H1 (cell line): ENCODE measurements at regions not wholly inside any gene's neighbourhood (a gene's known extent, or its start where the extent isn't known, plus 50 kb on each side); places are given as distances from the start of the nearest gene placed in this dataset.

Source experiments
- CTCF ChIA-PET: fragments of 300-600 bp; sonication (Branson Sonifier 250); formaldehyde crosslinking; loops from one replicate; lab custom pipeline; 2021; ENCODE audit not compliant: partially characterized antibody; lab: Charles Lee
- POLR2A ChIA-PET: fragments of 300-600 bp; sonication (Branson Sonifier 250); formaldehyde crosslinking; loops from one replicate; lab custom pipeline; 2021; ENCODE audit warnings: inconsistent platforms; ENCODE audit not compliant: partially characterized antibody; lab: Charles Lee
- DNase-seq, 2 experiments: peaks; one replicate each; pipeline versions ENCODE4 v3.0.0 to v3.0.0-alpha.2; 2010 to 2022; ENCODE audit warnings: low spot score in 2 of 2, low read depth in 1 of 2, mixed read lengths in 1 of 2
- FAIRE-seq: peaks from 2 replicates; lab custom pipeline; 2011; peaks lifted over from hg19 to GRCh38; lab: Jason Lieb, UNC
- H2AFZ ChIP-seq: 2 replicates; pipeline ENCODE4 v1.8.1; 2012; ENCODE audit warnings: low read length, inconsistent platforms
- H2AK5ac ChIP-seq: 2 replicates; pipeline ENCODE4 v1.6.1; 2013; ENCODE audit warnings: low read depth, low read length
- H2BK120ac ChIP-seq: replicated peaks from 2 replicates; pipeline ENCODE3; 2013; ENCODE audit warnings: low read depth, low read length, inconsistent platforms
- H2BK12ac ChIP-seq: 2 replicates; pipeline ENCODE4 v1.6.1; 2013; ENCODE audit warnings: low read depth, low read length
- H2BK15ac ChIP-seq: 2 replicates; pipeline ENCODE4 v1.6.1; 2013; ENCODE audit warnings: low read length
- H2BK20ac ChIP-seq: 2 replicates; pipeline ENCODE4 v1.6.1; 2013; ENCODE audit warnings: low read length
- H2BK5ac ChIP-seq: 2 replicates; pipeline ENCODE4 v1.6.1; 2013; ENCODE audit warnings: low read depth, low read length
- H3K14ac ChIP-seq: 2 replicates; pipeline ENCODE4 v1.6.1; 2013; ENCODE audit warnings: inconsistent platforms; ENCODE audit not compliant: insufficient read length
- H3K18ac ChIP-seq: 2 replicates; pipeline ENCODE4 v1.6.1; 2013; ENCODE audit warnings: low read length; ENCODE audit errors: extremely low read depth
- H3K23ac ChIP-seq: 2 replicates; pipeline ENCODE4 v1.6.1; 2013; ENCODE audit warnings: inconsistent platforms; ENCODE audit not compliant: insufficient read length
- H3K23me2 ChIP-seq: 2 replicates; pipeline ENCODE4 v1.6.1; 2013; ENCODE audit warnings: low read depth, low read length
- H3K27ac ChIP-seq: 2 replicates; pipeline ENCODE4 v1.6.1; 2011; ENCODE audit warnings: low read depth, low read length, inconsistent platforms
- H3K27me3 ChIP-seq, 4 experiments: replicated peaks in 1 of 4; 1 replicate in 1 of 4; 2 replicates in 3 of 4; pipeline versions ENCODE4 v1.6.1 to v1.8.1; 2011 to 2013; ENCODE audit warnings: low read length in 3 of 4, mild to moderate bottlenecking in 3 of 4, inconsistent platforms in 2 of 4, mixed read lengths in 2 of 4, moderate library complexity in 1 of 4; ENCODE audit not compliant: control insufficient read depth in 3 of 4, insufficient read depth in 3 of 4; ENCODE audit errors: extremely low read depth in 1 of 4
- H3K36me3 ChIP-seq, 4 experiments: 2 replicates each; pipeline versions ENCODE4 v1.6.1 to v1.8.1; 2011 to 2013; ENCODE audit warnings: mild to moderate bottlenecking in 4 of 4, low read length in 3 of 4, moderate library complexity in 2 of 4, control low read depth in 1 of 4, inconsistent platforms in 1 of 4; ENCODE audit not compliant: insufficient read depth in 4 of 4, control insufficient read depth in 2 of 4
- H3K4ac ChIP-seq: replicated peaks from 2 replicates; pipeline ENCODE3; 2013; ENCODE audit warnings: low read length, low read depth, mixed read lengths, inconsistent platforms; ENCODE audit not compliant: insufficient read length
- H3K4me1 ChIP-seq, 4 experiments: replicated peaks in 1 of 4; 1 replicate in 1 of 4; 2 replicates in 3 of 4; pipeline versions ENCODE4 v1.6.1 to v1.8.1; 2011 to 2013; ENCODE audit warnings: low read length in 3 of 4, inconsistent platforms in 2 of 4, mixed read lengths in 1 of 4; ENCODE audit not compliant: insufficient read depth in 4 of 4, control insufficient read depth in 3 of 4
- H3K4me2 ChIP-seq, 2 experiments: 2 replicates each; pipeline versions ENCODE4 v1.6.1 to v1.8.1; 2011 to 2013; ENCODE audit warnings: low read depth in 2 of 2, low read length in 2 of 2, control low read depth in 1 of 2, inconsistent platforms in 1 of 2, mild to moderate bottlenecking in 1 of 2; ENCODE audit not compliant: insufficient read depth in 1 of 2
- H3K4me3 ChIP-seq, 4 experiments: fragments of 200-600, 300-600 bp in 1 of 4; sonication (generic), shearing (Covaris generic), sonication (Bioruptor Twin) in 1 of 4; 2 replicates each; pipeline versions ENCODE4 v1.5.1 to v1.8.1; 2011 to 2016; ENCODE audit warnings: low read length in 4 of 4, low read depth in 3 of 4, control low read depth in 2 of 4, inconsistent platforms in 2 of 4, mild to moderate bottlenecking in 2 of 4, mixed read lengths in 1 of 4, moderate library complexity in 1 of 4; ENCODE audit not compliant: insufficient read depth in 2 of 4; ENCODE audit errors: extremely low read depth in 1 of 4
- H3K56ac ChIP-seq: replicated peaks from 2 replicates; pipeline ENCODE3; 2013; ENCODE audit warnings: low read depth, mild to moderate bottlenecking, mixed read lengths, low read length, inconsistent platforms; ENCODE audit not compliant: insufficient read length
- H3K79me1 ChIP-seq: 2 replicates; pipeline ENCODE4 v1.6.1; 2013; ENCODE audit warnings: low read depth, low read length, control low read depth
- H3K79me2 ChIP-seq, 2 experiments: 2 replicates each; pipeline versions ENCODE4 v1.6.1 to v1.8.1; 2012 to 2013; ENCODE audit warnings: low read length in 2 of 2, mild to moderate bottlenecking in 2 of 2, inconsistent platforms in 1 of 2; ENCODE audit not compliant: insufficient read depth in 2 of 2, control insufficient read depth in 1 of 2
- H3K9ac ChIP-seq, 4 experiments: replicated peaks in 1 of 4; 1 replicate in 1 of 4; 2 replicates in 3 of 4; pipeline versions ENCODE4 v1.6.1 to v1.8.1; 2011 to 2013; ENCODE audit warnings: low read depth in 3 of 4, low read length in 3 of 4, control low read depth in 2 of 4, mild to moderate bottlenecking in 2 of 4, moderate library complexity in 2 of 4, inconsistent platforms in 1 of 4; ENCODE audit errors: extremely low read depth in 1 of 4
- H3K9me3 ChIP-seq, 2 experiments: 2 replicates each; pipeline versions ENCODE4 v1.6.1 to v1.8.1; 2012 to 2013; ENCODE audit warnings: mild to moderate bottlenecking in 2 of 2, moderate library complexity in 2 of 2, control low read depth in 1 of 2, inconsistent platforms in 1 of 2, low read depth in 1 of 2, low read length in 1 of 2, mixed read lengths in 1 of 2; ENCODE audit not compliant: insufficient read depth in 2 of 2
- H4K20me1 ChIP-seq, 2 experiments: replicated peaks in 1 of 2; 2 replicates each; pipeline versions ENCODE3 to v1.8.1; 2011 to 2013; ENCODE audit warnings: inconsistent platforms in 2 of 2, low read length in 2 of 2, mild to moderate bottlenecking in 1 of 2; ENCODE audit not compliant: insufficient read depth in 2 of 2, control insufficient read depth in 1 of 2
- H4K5ac ChIP-seq: 2 replicates; pipeline ENCODE4 v1.6.1; 2013; ENCODE audit warnings: low read length, low read depth, mixed read lengths, inconsistent platforms; ENCODE audit not compliant: insufficient read length
- H4K8ac ChIP-seq: 2 replicates; pipeline ENCODE4 v1.8.0; 2013; ENCODE audit warnings: mild to moderate bottlenecking, moderate library complexity, low read length, inconsistent platforms; ENCODE audit not compliant: insufficient read depth; ENCODE audit errors: extremely low read depth
- H4K91ac ChIP-seq: replicated peaks from 2 replicates; pipeline ENCODE3; 2013; ENCODE audit warnings: low read length, mixed read lengths, inconsistent platforms; ENCODE audit not compliant: insufficient read length
- ATF2 ChIP-seq: IDR thresholded peaks from 2 replicates; pipeline ENCODE4 v1.6.1; 2012; ENCODE audit warnings: low read length, inconsistent platforms
- E2F6 ChIP-seq: IDR thresholded peaks from 2 replicates; pipeline ENCODE4 v1.6.1; 2012; ENCODE audit warnings: inconsistent platforms
- MAX ChIP-seq: IDR thresholded peaks from 2 replicates; pipeline ENCODE4 v1.6.1; 2012; ENCODE audit warnings: inconsistent platforms
- RXRA ChIP-seq: IDR thresholded peaks from 2 replicates; pipeline ENCODE4 v1.6.1; 2011; ENCODE audit warnings: low read depth, mild to moderate bottlenecking, low read length, moderate library complexity; ENCODE audit not compliant: insufficient read depth
- SIN3A ChIP-seq, 2 experiments: IDR thresholded peaks in 1 of 2; conservative IDR thresholded peaks in 1 of 2; 2 replicates each; pipeline ENCODE4 v1.6.1; 2011 to 2012; ENCODE audit warnings: low read length in 2 of 2, improper control_type of control experiment in 1 of 2, low read depth in 1 of 2, mild to moderate bottlenecking in 1 of 2
- SP4 ChIP-seq: IDR thresholded peaks from 2 replicates; pipeline ENCODE4 v1.6.1; 2012; ENCODE audit warnings: low read length, inconsistent platforms
- TEAD4 ChIP-seq: IDR thresholded peaks from 2 replicates; pipeline ENCODE4 v1.6.1; 2012; ENCODE audit warnings: low read depth, low read length, inconsistent platforms, mixed read lengths
- WGBS, 2 experiments: shearing (Covaris generic) in 1 of 2; methylation state at CpG; one replicate each; pipeline versions ENCODE4 v1.1.6 to v1.1.7; 2013 to 2015; ENCODE audit warnings: low lambda C conversion rate in 2 of 2, mixed read lengths in 2 of 2, inconsistent platforms in 1 of 2, low coverage in 1 of 2, missing lambda C conversion rate in 1 of 2; ENCODE audit not compliant: insufficient replicate concordance in 2 of 2, insufficient coverage in 1 of 2, insufficient read length in 1 of 2; ENCODE audit errors: extremely low coverage in 1 of 2, missing lambda C conversion rate in 1 of 2; 5-methylcytosine and 5-hydroxymethylcytosine counted together

- Histone ChIP-seq H3K79me2 (no peaks in the 10 kb centered on the region), H3K36me3 (no peaks in the 10 kb centered on the region), H2BK20ac (no peak overlapping the region), H4K20me1 (no peaks in the 10 kb centered on the region), H4K5ac (no peak overlapping the region), H3K14ac (no peak overlapping the region), H2BK12ac (no peak overlapping the region), H3K4me1 (peaks cover 2 to 16% (median 10%) of the 10 kb centered on the region in 4 experiments; a peak in 5 of 7 replicates), H2AFZ (no peak overlapping the region), H2BK5ac (no peak overlapping the region), H3K4ac (no peak overlapping the region), H3K18ac (no peak overlapping the region), H3K9ac (no peak overlapping the region), H2AK5ac (no peak overlapping the region), H2BK120ac (no peak overlapping the region), H3K79me1 (no peaks in the 10 kb centered on the region), H3K9me3 (peaks cover 0 to 2% of the 10 kb centered on the region in 2 experiments; a peak in 1 of 4 replicates), H4K8ac (no peak overlapping the region), H3K23me2 (no peaks in the 10 kb centered on the region), H3K4me2 (peak overlapping the region in 1 of 2 experiments; percentile 47; a peak in 1 of 4 replicates), H2BK15ac (no peak overlapping the region), H3K4me3 (no peak overlapping the region), H3K27me3 (peaks cover 0 to 2% (median 0%) of the 10 kb centered on the region in 4 experiments; a peak in 1 of 7 replicates), H3K27ac (no peak overlapping the region), H3K56ac (no peak overlapping the region), H3K23ac (no peak overlapping the region), H4K91ac (no peak overlapping the region)
- DNase-seq (no peak), FAIRE-seq (peak; percentile 48)
- WGBS, 2 experiments: 92% methylated on average over 6 of the region's 6 CpGs; no CpG with 5 or more reads in 1 of the 2 experiments
- POLR2A ChIA-PET: no interaction called here
- no peak for TF ChIP-seq MAX
- no peak for TF ChIP-seq ATF2
- no peak for TF ChIP-seq RXRA
- no peak for TF ChIP-seq SIN3A (conservative IDR thresholded peaks at IDR 0.05 in 1 of 2, IDR thresholded peaks at IDR 0.05 in 1 of 2; ENCODE audit: low read depth in 1 of 2, low read length in 2 of 2)
- TF ChIP-seq SP4: no peak
- TF ChIP-seq TEAD4: no peak
- no peak for TF ChIP-seq E2F6
- CTCF ChIA-PET: interaction anchor here (0.6 to 3.4 kb wide), 12 partner anchors 9 to 708 kb away, joined by 3 to 32 read pairs (median 4); no protein-coding TSS in a partner anchor
Observed at GRCh38 chr4:85126991-85127591, 160.6 kb upstream of the WDFY3 start.
